GM12878 (cell line): ENCODE measurements at regions not wholly inside any gene's neighbourhood (a gene's known extent, or its start where the extent isn't known, plus 50 kb on each side); places are given as distances from the start of the nearest gene placed in this dataset.

Experiments
- ATAC-seq: fragments of 200-7000 bp; cut with Tn5 transposase; 3 replicates; pipeline ENCODE4 v1.9.1; 2020; ENCODE audit warnings: mild to moderate bottlenecking, moderate library complexity
- BruUV-seq: library from RNA; stranded (reverse); fragments of 400-500 nt; replicated peaks from 2 replicates; lab custom pipeline; 2021; lab: Mats Ljungman, UMichigan
- CTCF ChIA-PET: fragments of 300-600 bp; sonication (Branson Sonifier 250); formaldehyde crosslinking; extraction: SDS; loops from one replicate; lab custom pipeline; 2021; ENCODE audit warnings: inconsistent platforms; lab: Yijun Ruan, JAX
- POLR2A ChIA-PET: fragments of 350-600 bp; formaldehyde crosslinking; extraction: SDS; loops from one replicate; lab custom pipeline; 2021; ENCODE audit warnings: inconsistent platforms; lab: Charles Lee
- RAD21 ChIA-PET: fragments of 300-600 bp; sonication (Branson Sonifier 250); formaldehyde crosslinking; loops from one replicate; lab custom pipeline; 2023; ENCODE audit warnings: antibody characterized with exemption; ENCODE audit not compliant: unreplicated experiment; lab: Charles Lee
- SMC1A ChIA-PET: fragments of 300-600 bp; sonication (Branson Sonifier 250); formaldehyde crosslinking; loops from one replicate; lab custom pipeline; 2023; ENCODE audit not compliant: unreplicated experiment, uncharacterized antibody; lab: Charles Lee
- DNase-seq: peaks from one replicate; pipeline ENCODE4 v3.0.0-alpha.2; 2011; ENCODE audit warnings: low read depth, low spot score
- FAIRE-seq: peaks from 3 replicates; lab custom pipeline; 2011; peaks lifted over from hg19 to GRCh38; lab: Jason Lieb, UNC
- H2AFZ ChIP-seq: 2 replicates; pipeline ENCODE4 v1.6.0; 2011; ENCODE audit warnings: low read depth, low read length, control low read depth; ENCODE audit not compliant: control insufficient read depth
- H3K27ac ChIP-seq: 2 replicates; pipeline ENCODE4 v1.5.1; 2011; ENCODE audit warnings: control low read depth; ENCODE audit not compliant: control insufficient read depth, insufficient read depth
- H3K27me3 ChIP-seq, 2 experiments: replicated peaks in 1 of 2; 2 replicates each; pipeline versions ENCODE4 v1.6.0 to v1.6.1; 2011; ENCODE audit warnings: low read length in 1 of 2; ENCODE audit not compliant: control insufficient read depth in 2 of 2, insufficient read depth in 2 of 2
- H3K36me3 ChIP-seq, 2 experiments: 2 replicates each; pipeline ENCODE4 v1.5.1; 2011; ENCODE audit warnings: low read length in 1 of 2; ENCODE audit not compliant: control insufficient read depth in 2 of 2, insufficient read depth in 2 of 2
- H3K4me1 ChIP-seq: 2 replicates; pipeline ENCODE4 v1.6.1; 2011; ENCODE audit warnings: mild to moderate bottlenecking, low read length, moderate library complexity, mixed read lengths; ENCODE audit not compliant: control insufficient read depth, insufficient read depth
- H3K4me2 ChIP-seq: 2 replicates; pipeline ENCODE4 v1.6.0; 2011; ENCODE audit warnings: control low read depth; ENCODE audit not compliant: control insufficient read depth, insufficient read depth
- H3K4me3 ChIP-seq: fragments of 200-600 bp; sonication (generic); 2 replicates; pipeline ENCODE4 v1.5.1; 2016
- H3K79me2 ChIP-seq: 2 replicates; pipeline ENCODE4 v1.6.0; 2011; ENCODE audit warnings: low read length; ENCODE audit not compliant: control insufficient read depth, insufficient read depth
- H3K9ac ChIP-seq: 2 replicates; pipeline ENCODE4 v1.8.0; 2011; ENCODE audit warnings: low read length, control low read depth, mixed read lengths; ENCODE audit not compliant: control insufficient read depth, insufficient read depth
- H3K9me3 ChIP-seq: replicated peaks from 3 replicates; pipeline ENCODE4 v1.5.1; 2011; ENCODE audit warnings: mild to moderate bottlenecking, low read length; ENCODE audit not compliant: control insufficient read depth, insufficient read depth
- H4K20me1 ChIP-seq: 2 replicates; pipeline ENCODE4 v1.6.0; 2011; ENCODE audit not compliant: control insufficient read depth, insufficient read depth
- CHD4 ChIP-seq: fragments of 200-600 bp; sonication (generic); IDR thresholded peaks from 2 replicates; pipeline ENCODE4 v1.6.1; 2016; ENCODE audit warnings: mild to moderate bottlenecking
- ETV6 ChIP-seq, 2 experiments: fragments of 450-650 bp in 1 of 2; IDR thresholded peaks in 1 of 2; conservative IDR thresholded peaks in 1 of 2; 2 replicates each; pipeline ENCODE4 v1.6.1; 2014; ENCODE audit warnings: antibody characterized with exemption in 1 of 2, borderline replicate concordance in 1 of 2, low read depth in 1 of 2, mild to moderate bottlenecking in 1 of 2, moderate library complexity in 1 of 2
- PAX8 ChIP-seq: fragments of 450-650 bp; IDR thresholded peaks from 2 replicates; pipeline ENCODE4 v1.6.1; 2017; ENCODE audit warnings: mild to moderate bottlenecking, moderate library complexity
- RBBP5 ChIP-seq: fragments of 200-600 bp; sonication (generic); conservative IDR thresholded peaks from 2 replicates; pipeline ENCODE4 v1.6.1; 2016
- USF2 ChIP-seq: IDR thresholded peaks from 2 replicates; pipeline ENCODE4 v1.6.1; 2011; ENCODE audit warnings: low read depth, low read length, improper control_type of control experiment, borderline replicate concordance
- ZZZ3 ChIP-seq: IDR thresholded peaks from 2 replicates; pipeline ENCODE4 v1.6.1; 2011; ENCODE audit warnings: low read depth; ENCODE audit not compliant: control insufficient read depth, insufficient read length
- WGBS: methylation state at CpG from one replicate; pipeline ENCODE4 v1.1.6; 2016; ENCODE audit warnings: low lambda C conversion rate; ENCODE audit not compliant: insufficient replicate concordance, insufficient coverage; ENCODE audit errors: missing lambda C conversion rate; 5-methylcytosine and 5-hydroxymethylcytosine counted together
- in situ Hi-C: fragments of 300-500 bp; cut with MboI; formaldehyde crosslinking; loops from 9 replicates; pipeline ENCODE4 v1.14.3; 2018; ENCODE audit warnings: mixed read lengths
- intact Hi-C: fragments of 100-400 bp; cut with micrococcal nuclease; formaldehyde crosslinking; loops from one replicate; pipeline ENCODE4 v1.14.2; 2022; ENCODE audit not compliant: unreplicated experiment
- TF ChIP-seq, protein P1 (sequence below): fragments of 450-650 bp; IDR thresholded peaks from 2 replicates; pipeline ENCODE4 v1.6.1; 2017; ENCODE audit warnings: mild to moderate bottlenecking, moderate library complexity

GRCh38 chr4:188289531-188290125 is 150.4 kb downstream of the TRIML1 start:
- ChIA-PET CTCF (no interaction called here), RAD21 (no interaction called here), SMC1A (no interaction called here), POLR2A (no interaction called here)
- BruUV-seq: no TSS peak
- Histone ChIP-seq H3K79me2 (no peaks in the 10 kb centered on the region), H3K4me3 (no peak overlapping the region), H3K36me3 (no peaks in the 10 kb centered on the region), H3K9ac (no peak overlapping the region), H4K20me1 (no peaks in the 10 kb centered on the region), H3K9me3 (no peaks in the 10 kb centered on the region; the same call in 2 of the 3 replicates), H2AFZ (no peak overlapping the region), H3K27me3 (no peaks in the 10 kb centered on the region), H3K4me2 (no peak overlapping the region), H3K4me1 (no peaks in the 10 kb centered on the region), H3K27ac (no peak overlapping the region)
- no peak for ATAC-seq
- TF ChIP-seq PAX8 (no peak), CHD4 (no peak)
- in situ Hi-C loops (no loop called here), intact Hi-C loops (no loop called here)
- no peak for DNase-seq
- no peak for FAIRE-seq
- 30% methylated on average over 5 of the region's 5 CpGs for WGBS

DNA sequence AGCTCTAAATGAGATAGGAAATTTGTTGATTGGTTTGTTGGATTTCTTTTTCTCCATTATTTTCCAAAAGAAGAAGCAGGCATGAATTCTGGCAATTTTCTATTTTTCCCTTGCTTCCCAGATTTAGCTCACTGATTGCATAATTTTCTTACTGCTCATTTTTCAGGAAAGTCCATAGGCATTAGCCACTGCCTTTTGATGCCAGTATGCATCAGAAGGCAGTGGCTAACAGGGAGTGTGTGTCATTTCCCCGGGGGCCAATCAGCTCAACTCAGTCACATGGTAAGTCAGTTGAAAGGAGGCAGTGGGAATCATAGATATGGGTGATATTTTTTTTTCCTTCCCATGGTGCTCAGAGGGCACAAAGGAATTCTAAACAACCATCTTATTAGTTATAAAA is 156.7 kb downstream of the TRIML1 start:
- ChIA-PET CTCF (no interaction called here), SMC1A (no interaction called here), POLR2A (no interaction called here), RAD21 (no interaction called here)
- no peaks in the 10 kb centered on the region for H3K79me2 ChIP-seq
- BruUV-seq: no TSS peak
- WGBS: 0% methylated on average over 1 of the region's 1 CpG
- H3K9ac ChIP-seq: no peak overlapping the region
- intact Hi-C loops: no loop called here
- no peaks in the 10 kb centered on the region for H3K36me3 ChIP-seq
- no peak overlapping the region for H2AFZ ChIP-seq
- H3K27ac ChIP-seq: no peak overlapping the region
- H4K20me1 ChIP-seq: no peaks in the 10 kb centered on the region
- H3K4me2 ChIP-seq: no peak overlapping the region
- FAIRE-seq (no peak), DNase-seq (no peak), ATAC-seq (no peak)
- no peak overlapping the region for H3K4me3 ChIP-seq
- H3K27me3 ChIP-seq: no peaks in the 10 kb centered on the region
- in situ Hi-C loops: no loop called here
- no peaks in the 10 kb centered on the region for H3K9me3 ChIP-seq
- H3K4me1 ChIP-seq: no peaks in the 10 kb centered on the region
- TF ChIP-seq ETV6 (conservative IDR thresholded peaks at IDR 0.05 in 1 of 2, IDR thresholded peaks at IDR 0.05 in 1 of 2; ENCODE audit: borderline replicate concordance in 1 of 2, low read depth in 1 of 2) (no peak), RBBP5 (no peak), USF2 (no peak), ZZZ3 (no peak)
- TF ChIP-seq, protein P1, sequence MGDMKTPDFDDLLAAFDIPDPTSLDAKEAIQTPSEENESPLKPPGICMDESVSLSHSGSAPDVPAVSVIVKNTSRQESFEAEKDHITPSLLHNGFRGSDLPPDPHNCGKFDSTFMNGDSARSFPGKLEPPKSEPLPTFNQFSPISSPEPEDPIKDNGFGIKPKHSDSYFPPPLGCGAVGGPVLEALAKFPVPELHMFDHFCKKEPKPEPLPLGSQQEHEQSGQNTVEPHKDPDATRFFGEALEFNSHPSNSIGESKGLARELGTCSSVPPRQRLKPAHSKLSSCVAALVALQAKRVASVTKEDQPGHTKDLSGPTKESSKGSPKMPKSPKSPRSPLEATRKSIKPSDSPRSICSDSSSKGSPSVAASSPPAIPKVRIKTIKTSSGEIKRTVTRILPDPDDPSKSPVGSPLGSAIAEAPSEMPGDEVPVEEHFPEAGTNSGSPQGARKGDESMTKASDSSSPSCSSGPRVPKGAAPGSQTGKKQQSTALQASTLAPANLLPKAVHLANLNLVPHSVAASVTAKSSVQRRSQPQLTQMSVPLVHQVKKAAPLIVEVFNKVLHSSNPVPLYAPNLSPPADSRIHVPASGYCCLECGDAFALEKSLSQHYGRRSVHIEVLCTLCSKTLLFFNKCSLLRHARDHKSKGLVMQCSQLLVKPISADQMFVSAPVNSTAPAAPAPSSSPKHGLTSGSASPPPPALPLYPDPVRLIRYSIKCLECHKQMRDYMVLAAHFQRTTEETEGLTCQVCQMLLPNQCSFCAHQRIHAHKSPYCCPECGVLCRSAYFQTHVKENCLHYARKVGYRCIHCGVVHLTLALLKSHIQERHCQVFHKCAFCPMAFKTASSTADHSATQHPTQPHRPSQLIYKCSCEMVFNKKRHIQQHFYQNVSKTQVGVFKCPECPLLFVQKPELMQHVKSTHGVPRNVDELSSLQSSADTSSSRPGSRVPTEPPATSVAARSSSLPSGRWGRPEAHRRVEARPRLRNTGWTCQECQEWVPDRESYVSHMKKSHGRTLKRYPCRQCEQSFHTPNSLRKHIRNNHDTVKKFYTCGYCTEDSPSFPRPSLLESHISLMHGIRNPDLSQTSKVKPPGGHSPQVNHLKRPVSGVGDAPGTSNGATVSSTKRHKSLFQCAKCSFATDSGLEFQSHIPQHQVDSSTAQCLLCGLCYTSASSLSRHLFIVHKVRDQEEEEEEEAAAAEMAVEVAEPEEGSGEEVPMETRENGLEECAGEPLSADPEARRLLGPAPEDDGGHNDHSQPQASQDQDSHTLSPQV: no peak
